B cell (primary cell): ENCODE measurements at regions not wholly inside any gene's neighbourhood (a gene's known extent, or its start where the extent isn't known, plus 50 kb on each side); places are given as distances from the start of the nearest gene placed in this dataset.

Source experiments
- ATAC-seq: fragments of 200-7000 bp; cut with Tn5 transposase; one replicate; pipeline ENCODE4 v1.10.0; 2021; ENCODE audit warnings: low read depth, mild to moderate bottlenecking, moderate number of reproducible peaks, moderate library complexity
- CTCF ChIA-PET: fragments of 350-600 bp; sonication (Branson Sonifier 250); formaldehyde crosslinking; loops from one replicate; lab custom pipeline; 2021; ENCODE audit warnings: antibody characterized with exemption, inconsistent platforms; lab: Charles Lee
- POLR2A ChIA-PET: fragments of 350-600 bp; sonication (Branson Sonifier 250); formaldehyde crosslinking; loops from one replicate; lab custom pipeline; 2021; ENCODE audit warnings: antibody characterized with exemption; lab: Charles Lee
- DNase-seq: peaks from one replicate; pipeline ENCODE4 v3.0.0; 2013
- H2AFZ ChIP-seq: 2 replicates; pipeline ENCODE4 v1.6.1; 2012; ENCODE audit warnings: mild to moderate bottlenecking, low read depth, low read length; ENCODE audit not compliant: insufficient read depth, poor library complexity, severe bottlenecking
- H3K27ac ChIP-seq, 2 donors: 1 replicate in 1 of 2; 2 replicates in 1 of 2; pipeline ENCODE4 v1.5.1; 2012 to 2013; ENCODE audit warnings: low read length in 2 of 2, mild to moderate bottlenecking in 2 of 2, moderate library complexity in 1 of 2
- H3K27me3 ChIP-seq, 4 experiments: fragments of 200-600 bp in 1 of 4; sonication (generic) in 1 of 4; replicated peaks in 1 of 4; 1 replicate in 2 of 4; 2 replicates in 2 of 4; pipeline versions ENCODE4 v1.6.1 to v1.7.0; 2013 to 2016; ENCODE audit warnings: low read length in 3 of 4, mild to moderate bottlenecking in 2 of 4, mixed read lengths in 1 of 4, moderate library complexity in 1 of 4; ENCODE audit not compliant: insufficient read depth in 4 of 4, control insufficient read depth in 3 of 4; ENCODE audit errors: control extremely low read depth in 1 of 4
- H3K36me3 ChIP-seq, 2 experiments: replicated peaks in 1 of 2; 1 replicate in 1 of 2; 2 replicates in 1 of 2; pipeline versions ENCODE4 v1.6.1 to v1.7.1; 2013; ENCODE audit warnings: low read length in 1 of 2; ENCODE audit not compliant: insufficient read depth in 2 of 2, control insufficient read depth in 1 of 2; ENCODE audit errors: control extremely low read depth in 1 of 2, extremely low read depth in 1 of 2
- H3K4me1 ChIP-seq, 2 donors: fragments of 200-600 bp in 1 of 2; sonication (generic) in 1 of 2; 1 replicate in 1 of 2; 2 replicates in 1 of 2; pipeline versions ENCODE4 v1.5.1 to v1.6.1; 2013 to 2017; ENCODE audit warnings: low read length in 2 of 2; ENCODE audit not compliant: control insufficient read depth in 2 of 2, insufficient read depth in 2 of 2
- H3K4me2 ChIP-seq: replicated peaks from 2 replicates; pipeline ENCODE3; 2012; ENCODE audit warnings: mild to moderate bottlenecking, low read depth, low read length; ENCODE audit not compliant: poor library complexity, severe bottlenecking
- H3K4me3 ChIP-seq, 5 experiments: fragments of 200-600 bp in 1 of 5; sonication (generic) in 1 of 5; 1 replicate in 3 of 5; 2 replicates in 2 of 5; pipeline versions ENCODE4 v1.5.1 to v1.7.0; 2011 to 2016; ENCODE audit warnings: low read length in 4 of 5, mild to moderate bottlenecking in 4 of 5, low read depth in 2 of 5, control low read depth in 1 of 5, moderate library complexity in 1 of 5; ENCODE audit not compliant: insufficient read depth in 1 of 5; ENCODE audit errors: control extremely low read depth in 1 of 5, extremely low read depth in 1 of 5
- H3K79me2 ChIP-seq: fragments of 200-600 bp; sonication (generic); one replicate; pipeline ENCODE4 v1.6.0; 2016; ENCODE audit warnings: low read length; ENCODE audit not compliant: control insufficient read depth, insufficient read depth
- H3K9ac ChIP-seq: fragments of 200-600 bp; sonication (generic); 2 replicates; pipeline ENCODE4 v1.6.1; 2017; ENCODE audit warnings: mild to moderate bottlenecking, low read length, moderate library complexity
- H3K9me3 ChIP-seq, 3 donors: one replicate each; pipeline versions ENCODE4 v1.6.1 to v1.7.1; 2013; ENCODE audit warnings: low read length in 2 of 3; ENCODE audit not compliant: control insufficient read depth in 2 of 3, insufficient read depth in 1 of 3; ENCODE audit errors: control extremely low read depth in 1 of 3
- H4K20me1 ChIP-seq: 2 replicates; pipeline ENCODE4 v1.6.0; 2012; ENCODE audit warnings: mild to moderate bottlenecking, low read length; ENCODE audit not compliant: insufficient read depth, control insufficient read depth, poor library complexity, severe bottlenecking
- H3K27ac Mint-ChIP-seq: one replicate; pipeline ENCODE4 v1.8.0; 2021; ENCODE audit warnings: mixed read lengths
- H3K27me3 Mint-ChIP-seq: one replicate; pipeline ENCODE4 v1.8.0; 2021; ENCODE audit warnings: mixed read lengths
- H3K4me1 Mint-ChIP-seq: one replicate; pipeline ENCODE4 v1.8.0; 2021; ENCODE audit warnings: mixed read lengths
- H3K4me3 Mint-ChIP-seq: one replicate; pipeline ENCODE4 v1.8.0; 2021; ENCODE audit warnings: mixed read lengths
- H3K9me3 Mint-ChIP-seq: one replicate; pipeline ENCODE4 v1.8.0; 2022; ENCODE audit warnings: mixed read lengths; ENCODE audit not compliant: insufficient read depth
- CTCF ChIP-seq: fragments of 200-600 bp; IDR thresholded peaks from one replicate; pipeline ENCODE4 v1.8.0; 2022; ENCODE audit warnings: antibody characterized with exemption, mild to moderate bottlenecking
- EZH2 ChIP-seq: IDR thresholded peaks from 2 replicates; pipeline ENCODE4 v1.6.1; 2012; ENCODE audit warnings: borderline replicate concordance, low read depth, mild to moderate bottlenecking, moderate library complexity, low read length; ENCODE audit not compliant: insufficient read depth, poor library complexity, severe bottlenecking
- WGBS: methylation state at CpG from one replicate; pipeline ENCODE4 v1.1.5; 2013; ENCODE audit warnings: missing lambda C conversion rate; ENCODE audit not compliant: insufficient coverage; 5-methylcytosine and 5-hydroxymethylcytosine counted together
- intact Hi-C: fragments of 100-400 bp; cut with micrococcal nuclease; formaldehyde crosslinking; loops from one replicate; pipeline ENCODE4 v1.10.0; 2022

GRCh38 chr12:27190761-27191160, 53.3 kb upstream of the STK38L start:
- POLR2A ChIA-PET = no interaction called here

GRCh38 chr12:27191531-27191930, 52.6 kb upstream of the STK38L start:
- ChIA-PET POLR2A (interaction anchor here (0.6 kb wide), 1 partner anchor 803 kb away, joined by 3 read pairs; no protein-coding TSS in a partner anchor), CTCF (no interaction called here)
- H4K20me1 ChIP-seq = no peaks in the 10 kb centered on the region
- intact Hi-C loops = no loop called here
- no peaks in the 10 kb centered on the region for H3K27me3 ChIP-seq
- no peak overlapping the region for H3K4me3 ChIP-seq
- no peak overlapping the region for H3K9ac ChIP-seq
- H3K4me1 Mint-ChIP-seq = no peaks in the 10 kb centered on the region
- no peaks in the 10 kb centered on the region for H3K36me3 ChIP-seq
- H3K79me2 ChIP-seq = no peaks in the 10 kb centered on the region
- no peaks in the 10 kb centered on the region for H3K9me3 Mint-ChIP-seq
- H3K27ac ChIP-seq = no peak overlapping the region
- no CpG with 5 or more reads among the region's 2 CpGs for WGBS
- no peak overlapping the region for H3K4me2 ChIP-seq
- no peaks in the 10 kb centered on the region for H3K4me1 ChIP-seq
- DNase-seq = no peak
- no peaks in the 10 kb centered on the region for H3K27me3 Mint-ChIP-seq
- H2AFZ ChIP-seq = no peak overlapping the region
- H3K9me3 ChIP-seq = no peaks in the 10 kb centered on the region
- ATAC-seq = no peak
- TF ChIP-seq EZH2 (no peak), CTCF (no peak)
- H3K27ac Mint-ChIP-seq = no peak overlapping the region
- no peak overlapping the region for H3K4me3 Mint-ChIP-seq

More at GRCh38 chr12:27190761-27191160, 53.3 kb upstream of the STK38L start:
- H2AFZ ChIP-seq = no peak overlapping the region
- H4K20me1 ChIP-seq = no peaks in the 10 kb centered on the region
- Mint-ChIP-seq H3K4me1 (no peaks in the 10 kb centered on the region), H3K9me3 (no peaks in the 10 kb centered on the region), H3K4me3 (no peak overlapping the region), H3K27ac (no peak overlapping the region), H3K27me3 (no peaks in the 10 kb centered on the region)
- TF ChIP-seq CTCF (no peak), EZH2 (no peak)
- H3K27ac ChIP-seq = no peak overlapping the region
- no CpG with 5 or more reads among the region's 2 CpGs for whole genome bisulfite sequencing
- H3K9ac ChIP-seq = no peak overlapping the region
- CTCF ChIA-PET = no interaction called here
- no peaks in the 10 kb centered on the region for H3K27me3 ChIP-seq
- H3K79me2 ChIP-seq = no peaks in the 10 kb centered on the region
- H3K4me2 ChIP-seq = no peak overlapping the region
- no peaks in the 10 kb centered on the region for H3K36me3 ChIP-seq
- no peaks in the 10 kb centered on the region for H3K4me1 ChIP-seq
- H3K9me3 ChIP-seq = no peaks in the 10 kb centered on the region
- DNase-seq = no peak
- ATAC-seq = no peak
- H3K4me3 ChIP-seq = no peak overlapping the region
- intact Hi-C loops = no loop called here
